ENCODE measurements at regions not wholly inside any gene's neighbourhood (a gene's known extent, or its start where the extent isn't known, plus 50 kb on each side); places are given as distances from the start of the nearest gene placed in this dataset.
"Not testable (repeated sequence)": the region's sequence is repeated elsewhere in the genome, so short reads cannot be mapped to it uniquely, and the experiment has no call there.

GRCh38 chr3:90202931-90203330 is 1095.5 kb downstream of the EPHA3 start:
- TF ChIP-seq CTCF, POLR2AphosphoS5, POLR2A (IDR thresholded peaks at IDR 0.05): not testable (repeated sequence)

Measured in gastroesophageal sphincter (tissue), 3 donors.